CD4-positive, alpha-beta T cell treated with Interleukin-4 for 4 hours (primary cell): ENCODE measurements at regions not wholly inside any gene's neighbourhood (a gene's known extent, or its start where the extent isn't known, plus 50 kb on each side); places are given as distances from the start of the nearest gene placed in this dataset.
A peak's percentile ranks its signal among the peaks of the same experiment; 100 is the strongest.

Source experiments
- DNase-seq: peaks from one replicate; pipeline ENCODE4 v3.0.0-alpha.2; 2020

GRCh38 chr20:51335329-51335841, 207.1 kb downstream of the NFATC2 start:
- no peak for DNase-seq

GRCh38 chr20:51334609-51335008, 207.9 kb downstream of the NFATC2 start:
- DNase-seq = no peak

DNA sequence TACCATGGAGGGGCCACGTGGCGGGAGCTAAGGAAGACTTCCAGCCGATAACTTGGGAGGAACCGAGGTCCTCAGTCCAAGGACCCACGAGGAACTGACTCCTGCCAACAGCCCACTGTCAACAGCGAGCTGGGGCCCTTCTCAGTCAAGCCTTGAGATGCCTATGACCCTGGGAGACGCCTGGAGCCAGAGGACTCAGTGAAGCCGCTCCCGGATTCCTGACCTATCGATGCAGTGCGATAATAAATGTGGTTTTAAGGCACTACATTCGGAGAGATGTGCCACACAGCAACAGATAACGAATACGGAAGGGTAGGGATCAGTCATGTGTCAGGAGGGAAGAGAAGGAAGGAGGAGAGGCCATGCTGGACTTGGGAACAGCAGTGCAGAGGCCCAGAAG, 208.5 kb downstream of the NFATC2 start:
- DNase-seq = no peak

DNA sequence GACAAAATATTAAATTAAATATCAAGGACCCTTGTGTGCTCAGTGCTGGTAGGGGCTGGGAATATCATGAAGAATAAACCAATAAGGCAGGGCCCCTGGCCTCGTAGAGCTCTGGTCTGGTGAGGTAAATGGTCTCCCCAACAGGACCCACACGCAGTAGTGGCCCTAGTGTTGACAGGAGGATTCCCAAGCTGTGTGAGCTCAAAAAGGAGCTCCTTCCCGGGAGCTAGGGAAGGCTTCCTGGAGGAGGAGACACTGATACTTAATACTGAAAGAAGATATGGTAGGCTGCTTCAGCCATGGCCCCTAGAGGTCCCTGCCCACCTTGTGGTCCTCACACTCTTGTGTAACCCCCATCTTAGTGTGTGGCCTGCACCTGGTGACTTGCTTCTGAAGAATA, 209.1 kb downstream of the NFATC2 start:
- no peak for DNase-seq

- no peak for DNase-seq
Measured at GRCh38 chr20:51331481-51331880, 211.0 kb downstream of the NFATC2 start.

DNA sequence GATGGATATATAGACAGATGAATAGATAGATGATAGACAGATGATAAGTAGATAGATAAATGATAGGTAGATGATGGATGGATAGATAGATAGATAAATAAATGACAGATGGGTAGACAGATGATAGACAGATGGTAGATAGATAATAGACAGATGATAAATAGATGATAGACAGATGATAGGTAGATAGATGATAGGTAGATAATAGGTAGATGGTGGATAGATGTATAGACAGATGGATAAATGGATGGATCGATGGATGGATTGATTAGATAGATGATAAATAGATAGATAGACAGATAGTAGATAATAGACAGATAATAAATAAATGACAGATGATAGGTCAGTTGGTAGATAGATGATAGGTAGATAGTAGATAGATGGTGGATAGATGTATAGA, 212.7 kb downstream of the NFATC2 start:
- no peak for DNase-seq

DNA sequence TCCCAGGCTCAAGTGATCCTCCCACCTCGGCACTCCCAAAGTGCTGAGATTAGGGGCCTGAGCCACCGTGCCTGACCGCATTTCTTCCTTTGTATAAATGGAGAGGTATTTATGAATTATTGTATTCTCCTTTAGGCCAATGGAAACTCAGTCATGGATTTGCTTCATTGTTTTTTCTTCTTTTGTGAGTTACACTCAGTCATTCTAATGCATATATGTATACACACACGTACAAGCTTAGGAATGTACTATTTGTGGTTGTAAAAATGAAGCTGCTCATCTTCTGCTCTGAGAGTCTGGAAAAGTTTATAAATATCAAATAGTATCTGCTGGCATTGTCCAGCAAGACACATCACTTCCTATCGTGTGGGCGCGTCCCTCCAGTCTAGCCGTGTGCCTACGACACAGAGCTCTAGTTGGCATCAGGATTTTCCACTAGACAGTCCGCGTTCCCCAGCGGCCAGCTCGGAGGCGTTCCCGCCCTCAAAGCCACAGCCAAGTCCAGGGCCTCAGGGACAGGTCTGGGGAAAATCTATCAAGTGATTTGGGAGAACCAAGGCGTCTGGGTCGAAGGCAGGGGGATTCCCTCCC, 215.2 kb downstream of the NFATC2 start:
- no peak for DNase-seq

DNA sequence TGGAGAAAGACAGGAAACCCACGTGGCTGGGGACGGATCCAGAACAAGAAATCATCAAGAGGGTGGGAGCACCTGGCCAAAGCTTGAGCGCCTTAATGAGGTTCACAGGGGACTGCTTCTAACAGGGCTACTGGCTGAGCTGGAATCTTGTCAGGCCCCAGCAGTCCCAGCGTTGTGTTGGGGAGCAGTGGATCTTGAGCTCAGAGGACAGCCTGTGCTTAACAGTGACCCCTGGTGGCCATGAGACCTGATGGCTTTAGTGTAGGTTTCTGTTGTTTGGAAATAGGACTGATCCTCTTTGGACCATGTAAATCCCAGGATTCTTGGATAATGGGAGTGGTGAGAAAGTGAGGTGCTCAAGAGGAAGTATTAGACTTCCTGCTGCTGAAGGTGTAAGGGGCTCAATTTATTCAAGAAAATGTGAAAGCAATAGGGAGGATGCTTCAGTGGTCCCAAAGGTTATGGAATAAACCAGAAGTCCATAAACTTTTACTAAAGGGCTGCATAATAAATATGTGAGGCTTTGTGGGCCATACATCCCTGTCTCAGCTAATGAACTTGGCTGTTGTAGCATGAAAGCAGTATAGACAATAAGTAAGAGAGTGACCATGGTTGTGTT, 216.2 kb downstream of the NFATC2 start:
- DNase-seq = no peak

- DNase-seq = no peak
Measured at GRCh38 chr20:51322164-51322707, 220.3 kb downstream of the NFATC2 start.

DNA sequence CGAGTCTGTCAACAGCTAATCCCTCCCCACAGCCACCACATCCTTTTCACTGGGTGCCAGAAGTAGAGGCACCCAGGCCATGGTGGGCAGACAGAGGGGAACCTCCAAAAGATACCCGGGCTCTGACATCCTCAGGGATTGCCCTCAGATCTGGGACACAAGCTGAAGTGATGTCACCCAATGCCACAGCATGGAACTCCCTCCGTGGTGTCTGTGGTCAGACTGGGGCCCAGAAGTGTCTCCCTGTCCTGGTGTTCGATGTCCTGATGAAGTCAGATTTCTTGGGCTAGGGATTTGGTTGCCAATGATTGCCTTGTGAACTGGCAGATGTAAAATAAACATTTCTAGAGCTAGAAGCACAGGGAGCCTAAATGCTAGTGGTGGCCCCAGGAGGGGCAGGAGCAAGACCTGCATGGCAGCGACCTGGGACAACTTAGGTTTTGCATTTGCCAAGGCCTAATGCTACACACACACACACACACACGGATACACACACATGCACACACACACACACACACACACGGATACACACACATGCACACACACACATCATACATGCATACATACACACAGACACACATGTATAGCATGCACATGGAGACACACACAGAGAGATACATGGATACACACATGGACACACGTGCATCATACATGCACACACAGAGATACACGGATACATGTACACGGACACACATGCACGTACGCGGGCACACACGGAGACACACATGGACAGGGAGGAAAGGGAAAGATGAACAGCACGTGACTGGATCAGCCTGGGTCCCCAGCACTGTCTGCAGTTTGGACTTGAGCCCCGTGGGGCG, 221.0 kb downstream of the NFATC2 start:
- no peak for DNase-seq

DNA sequence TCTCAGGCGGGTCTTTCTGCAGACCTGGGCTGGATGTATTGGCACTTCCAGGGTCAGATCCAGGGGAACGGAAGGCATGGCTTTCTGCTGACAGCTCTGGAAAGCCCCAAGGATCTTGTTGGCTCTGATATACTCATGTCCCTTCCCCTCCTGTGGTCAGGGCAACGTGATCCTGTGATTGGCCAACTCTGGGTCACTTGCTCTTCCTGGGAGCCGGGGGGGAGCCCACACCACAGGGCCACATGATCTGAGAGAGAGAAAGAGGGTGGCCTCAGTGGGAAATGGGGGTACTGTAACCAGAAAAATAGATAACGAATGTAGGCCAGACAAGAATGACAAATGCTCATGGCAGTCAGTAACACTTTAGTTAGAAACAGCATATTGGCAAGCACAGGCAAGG, 223.0 kb downstream of the NFATC2 start:
- DNase-seq = no peak

DNA sequence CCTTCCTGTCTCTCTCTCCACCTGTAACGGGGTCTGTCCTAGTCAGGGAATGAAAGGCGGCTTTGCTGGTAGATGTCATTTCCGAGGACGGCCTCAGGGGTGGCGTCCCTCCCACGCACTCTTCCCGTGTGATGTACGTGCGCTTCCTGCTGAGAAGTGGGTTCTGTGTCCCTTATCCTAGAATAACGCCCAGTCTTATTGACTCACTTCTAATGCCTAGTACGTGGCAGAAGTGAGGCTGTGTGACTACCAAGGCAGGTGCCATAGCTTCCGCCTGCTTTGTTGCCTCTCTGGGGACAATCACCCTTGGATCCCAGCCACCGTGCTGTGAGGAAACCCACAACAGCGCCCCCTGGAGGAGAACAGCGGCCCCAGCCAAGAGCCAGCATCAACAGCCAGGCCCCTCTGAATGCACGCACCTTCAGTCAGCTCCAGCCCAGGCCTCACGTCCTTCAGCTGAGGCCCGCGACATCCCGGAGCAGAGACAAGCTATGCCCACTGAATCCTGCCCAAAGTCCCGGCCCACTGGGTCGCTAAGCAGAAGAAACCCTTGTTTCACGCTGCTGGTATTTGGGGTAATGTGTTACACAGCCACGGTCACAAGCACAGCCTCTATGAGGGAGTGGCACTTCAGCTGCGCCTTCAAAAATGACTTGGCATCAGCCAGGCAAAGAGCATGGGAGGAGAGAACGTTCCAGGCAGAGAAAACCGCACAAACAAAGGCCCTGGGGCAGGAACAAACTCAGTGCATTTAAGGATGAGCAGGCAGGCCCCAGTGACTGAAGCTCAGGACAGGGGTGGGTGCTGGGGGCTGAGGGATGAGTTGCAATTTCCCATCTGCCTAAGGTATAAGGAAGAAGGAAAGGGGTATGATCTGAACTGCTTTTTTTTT, 224.2 kb downstream of the NFATC2 start:
- peak; percentile 19 for DNase-seq

DNA sequence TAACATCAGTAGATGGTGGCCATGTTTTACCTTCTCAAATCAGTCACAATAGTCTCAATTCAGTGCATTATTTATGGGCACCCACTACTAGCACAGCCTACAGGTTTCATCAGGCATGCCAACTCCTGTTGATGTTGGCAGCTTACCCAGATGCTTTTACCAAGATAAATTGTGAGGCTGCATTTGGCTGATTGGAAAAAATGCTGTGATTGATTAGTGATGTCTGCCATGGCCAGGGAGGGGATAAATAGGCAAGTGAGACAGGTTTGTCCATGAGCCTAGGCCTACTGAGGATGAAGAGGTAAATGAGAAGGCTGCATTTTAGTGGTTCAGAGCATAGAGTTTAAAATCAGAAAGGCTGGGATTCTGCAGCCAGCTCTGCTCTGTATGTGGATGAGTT, 227.1 kb downstream of the NFATC2 start:
- DNase-seq = no peak

GRCh38 chr20:51313358-51313827, 229.1 kb downstream of the NFATC2 start:
- DNase-seq = no peak

DNA sequence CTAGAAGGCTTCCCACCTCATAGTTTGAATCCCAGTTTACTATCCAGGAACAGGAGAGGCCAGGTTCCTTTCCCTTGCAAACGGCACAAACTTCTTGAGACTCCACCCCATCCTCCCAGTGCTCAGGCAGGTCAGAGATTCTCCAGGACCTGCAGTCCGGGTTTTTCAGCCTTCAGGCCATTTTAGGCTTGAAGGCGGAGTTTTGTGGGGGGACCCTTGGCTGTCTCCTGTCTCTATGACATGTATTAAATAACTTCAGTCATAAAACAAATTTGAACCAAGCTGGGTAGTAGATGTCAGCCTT, 230.1 kb downstream of the NFATC2 start:
- no peak for DNase-seq

DNA sequence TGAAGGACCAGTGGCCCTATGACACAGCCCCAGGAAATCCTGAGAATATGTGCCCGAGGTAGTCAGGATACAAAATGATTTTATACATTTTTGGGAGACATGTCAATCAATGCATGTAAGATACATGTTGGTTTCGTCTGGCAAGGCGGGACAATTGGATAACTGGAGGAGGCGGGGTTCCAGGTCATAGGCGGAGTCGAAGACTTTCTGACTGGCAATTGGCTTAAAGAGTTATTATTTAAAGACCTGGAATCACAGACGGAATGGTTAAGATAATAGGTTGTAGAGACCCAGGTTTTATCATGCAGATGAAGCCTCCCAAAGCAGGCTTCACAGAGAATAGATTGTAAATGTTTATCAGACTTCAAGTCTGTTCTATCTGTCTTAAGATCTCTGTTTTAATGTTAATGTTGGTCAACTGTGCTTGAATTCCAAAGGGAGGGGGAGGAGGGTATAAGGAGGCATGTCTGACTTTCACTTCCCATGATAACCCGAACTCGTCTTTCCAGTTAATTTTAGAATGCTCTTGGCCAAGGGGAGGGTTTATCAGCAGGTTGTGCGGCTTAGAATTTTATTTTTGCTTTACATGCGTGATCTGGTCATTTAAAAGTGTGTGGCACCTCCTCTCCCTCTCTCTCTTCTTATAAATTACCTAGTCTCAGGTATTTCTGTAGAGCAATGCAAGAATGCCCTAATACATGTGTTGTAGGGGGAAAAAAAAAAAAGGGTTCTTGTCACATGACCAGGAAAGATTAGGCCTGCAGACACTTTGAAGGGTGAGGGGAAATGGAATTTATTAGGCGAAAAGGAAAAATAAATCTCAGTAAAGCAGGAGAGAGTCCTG, 230.7 kb downstream of the NFATC2 start:
- no peak for DNase-seq

- no peak for DNase-seq
Measured at GRCh38 chr20:51310216-51310615, 232.3 kb downstream of the NFATC2 start.

DNA sequence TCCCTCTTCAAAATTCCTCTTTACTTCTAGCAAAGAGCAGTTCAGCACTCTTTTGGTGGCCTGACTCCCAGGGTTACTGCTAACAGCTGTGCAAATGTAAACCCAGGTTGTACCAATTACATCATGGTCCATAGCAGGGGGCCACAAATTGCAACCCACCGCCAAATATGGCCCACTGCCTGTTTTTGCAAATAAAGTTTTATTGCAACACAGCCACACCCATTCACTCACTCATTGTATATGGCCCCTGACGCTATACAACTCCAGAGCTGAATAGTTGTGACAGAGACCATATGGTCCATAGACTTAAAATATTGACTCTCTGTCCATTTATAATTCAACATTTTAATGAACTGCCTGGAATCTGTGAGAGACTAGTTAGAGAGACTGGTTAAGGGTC, 233.4 kb downstream of the NFATC2 start:
- no peak for DNase-seq

DNA sequence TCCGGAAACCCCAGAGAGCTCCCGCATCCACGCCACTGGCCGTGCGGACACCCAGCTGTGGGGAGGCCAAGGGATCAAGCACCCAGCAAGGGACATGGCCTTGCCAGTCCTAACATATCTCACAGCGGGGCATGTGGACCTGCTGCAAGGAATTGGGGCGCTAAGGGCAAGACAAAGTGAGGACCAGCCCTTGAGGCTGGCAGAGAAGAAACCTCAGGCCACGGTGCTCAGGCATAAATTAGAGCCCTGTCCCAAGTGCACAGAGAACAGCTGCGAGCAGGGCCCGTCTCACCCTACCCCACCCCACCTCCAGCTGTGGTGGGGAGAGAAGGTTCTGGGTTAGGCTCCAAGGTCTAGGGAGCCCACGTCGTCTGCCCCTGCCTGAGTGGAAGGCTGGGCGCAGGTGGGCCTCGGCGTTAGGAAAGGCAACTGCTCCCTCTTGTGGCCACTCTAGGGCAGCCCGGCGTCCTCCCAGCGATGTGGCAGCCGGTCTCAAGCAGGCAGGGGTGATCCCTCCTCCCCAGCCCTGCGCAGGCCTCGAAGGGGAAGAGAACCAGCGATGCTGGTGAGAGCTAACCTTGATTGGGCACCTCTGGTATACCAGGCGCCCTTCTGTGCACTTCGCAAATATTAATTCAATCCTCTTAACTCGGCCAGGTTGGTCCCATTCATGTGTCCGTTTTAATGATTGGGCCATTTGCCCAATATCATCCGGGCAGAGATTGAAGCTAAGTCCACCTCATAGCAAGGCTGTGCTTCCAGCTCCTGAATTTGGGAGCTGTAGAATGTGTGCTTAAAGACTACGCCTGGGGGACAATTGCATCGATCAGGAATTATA, 235.8 kb downstream of the NFATC2 start:
- DNase-seq = peak; percentile 56

DNA sequence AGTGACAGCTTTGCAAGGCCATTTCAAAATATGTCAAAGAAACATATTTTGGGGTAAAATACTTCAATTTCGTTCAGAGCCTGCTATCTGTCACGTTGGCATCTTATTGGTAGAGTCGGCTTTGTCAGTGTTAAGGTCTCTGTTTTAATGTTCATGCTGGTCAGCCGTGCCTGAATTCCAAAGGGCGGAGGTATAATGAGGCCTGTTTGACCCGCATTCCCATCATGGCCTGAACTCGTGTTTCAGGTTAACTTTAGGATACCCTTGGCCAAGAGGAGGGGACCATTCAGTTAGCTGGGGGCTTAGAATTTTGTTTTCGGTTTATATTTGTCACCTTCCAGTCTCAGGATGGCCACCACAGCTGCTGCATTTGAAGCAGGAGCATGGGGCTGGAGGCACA, 236.4 kb downstream of the NFATC2 start:
- no peak for DNase-seq
